Panc1 (cell line): ENCODE measurements at regions not wholly inside any gene's neighbourhood (a gene's known extent, or its start where the extent isn't known, plus 50 kb on each side); places are given as distances from the start of the nearest gene placed in this dataset.
A peak's percentile ranks its signal among the peaks of the same experiment; 100 is the strongest.

Source experiments
- ATAC-seq: fragments of 200-7000 bp; cut with Tn5 transposase; 2 replicates; pipeline ENCODE4 v1.9.1; 2020; ENCODE audit warnings: mild to moderate bottlenecking, moderate library complexity
- BruUV-seq: library from RNA; stranded (reverse); fragments of 400-500 nt; replicated peaks from 2 replicates; lab custom pipeline; 2021; lab: Mats Ljungman, UMichigan
- CTCF ChIA-PET: fragments of 300-600 bp; sonication (Branson Sonifier 250); formaldehyde crosslinking; loops from one replicate; lab custom pipeline; 2022; ENCODE audit warnings: antibody characterized with exemption; lab: Charles Lee
- POLR2A ChIA-PET: fragments of 300-600 bp; sonication (Branson Sonifier 250); formaldehyde crosslinking; loops from one replicate; lab custom pipeline; 2022; ENCODE audit warnings: antibody characterized with exemption; lab: Charles Lee
- DNase-seq: peaks from one replicate; pipeline ENCODE4 v3.0.0-alpha.2; 2010; ENCODE audit warnings: low read depth, low spot score
- H3K27ac ChIP-seq: 2 replicates; pipeline ENCODE4 v1.5.1; 2011; ENCODE audit warnings: mild to moderate bottlenecking, low read length, inconsistent platforms
- H3K27me3 ChIP-seq: fragments of 200-500 bp; sonication (Bioruptor generic); 2 replicates; pipeline ENCODE4 v1.6.0; 2014; ENCODE audit warnings: low read length, inconsistent platforms; ENCODE audit not compliant: control insufficient read depth, insufficient read depth
- H3K36me3 ChIP-seq: fragments of 200-500 bp; sonication (Bioruptor generic); 2 replicates; pipeline ENCODE4 v1.5.1; 2014; ENCODE audit warnings: inconsistent platforms, mild to moderate bottlenecking, low read length, moderate library complexity; ENCODE audit not compliant: control insufficient read depth, insufficient read depth
- H3K4me1 ChIP-seq: 2 replicates; pipeline ENCODE4 v1.5.1; 2011; ENCODE audit warnings: inconsistent platforms, mild to moderate bottlenecking, low read length, moderate library complexity; ENCODE audit not compliant: control insufficient read depth, insufficient read depth
- H3K4me3 ChIP-seq, 2 experiments: 2 replicates each; pipeline ENCODE4 v1.5.1; 2011 to 2012; ENCODE audit warnings: low read depth in 2 of 2, low read length in 2 of 2, mild to moderate bottlenecking in 2 of 2, inconsistent platforms in 1 of 2, moderate library complexity in 1 of 2
- H3K9me3 ChIP-seq: fragments of 200-500 bp; sonication (Bioruptor generic); 2 replicates; pipeline ENCODE4 v1.5.1; 2014; ENCODE audit warnings: low read depth, mild to moderate bottlenecking, inconsistent platforms, low read length, moderate library complexity; ENCODE audit not compliant: control insufficient read depth, insufficient read depth
- CTCF ChIP-seq: fragments of 450-650 bp; IDR thresholded peaks from 2 replicates; pipeline ENCODE4 v1.5.1; 2017; ENCODE audit warnings: mild to moderate bottlenecking
- POLR2AphosphoS5 ChIP-seq: IDR thresholded peaks from 2 replicates; pipeline ENCODE4 v1.6.1; 2012; ENCODE audit warnings: mild to moderate bottlenecking, low read depth, low read length, moderate library complexity
- REST ChIP-seq, 2 experiments: IDR thresholded peaks; 2 replicates each; pipeline ENCODE4 v1.6.1; 2011 to 2012; ENCODE audit warnings: low read depth in 2 of 2, control low read depth in 1 of 2, low read length in 1 of 2, mild to moderate bottlenecking in 1 of 2, moderate library complexity in 1 of 2; ENCODE audit not compliant: insufficient read depth in 1 of 2
- SIN3A ChIP-seq: IDR thresholded peaks from 2 replicates; pipeline ENCODE4 v1.6.1; 2012; ENCODE audit warnings: low read depth, mild to moderate bottlenecking, low read length, moderate library complexity, borderline replicate concordance; ENCODE audit not compliant: insufficient read depth
- TCF7L2 ChIP-seq: IDR thresholded peaks from 2 replicates; pipeline ENCODE4 v1.6.1; 2011; ENCODE audit warnings: mild to moderate bottlenecking, low read depth, low read length, inconsistent platforms
- in situ Hi-C: cut with HindIII; loops from 2 replicates; pipeline ENCODE4 v1.10.0; 2016; ENCODE audit warnings: low sequenced_read_pairs, low pct_unique_long_range_greater_than_20kb
- intact Hi-C: fragments of 100-400 bp; cut with micrococcal nuclease; formaldehyde crosslinking; loops from one replicate; pipeline ENCODE4 v1.10.0; 2022; ENCODE audit not compliant: unreplicated experiment

- peaks cover 4% of the 10 kb centered on the region for H3K4me1 ChIP-seq
- peak overlapping the region; percentile 70; the same call in 1 of the 2 replicates for H3K27ac ChIP-seq
- DNase-seq (no peak), ATAC-seq (no peak)
- no peaks in the 10 kb centered on the region for H3K9me3 ChIP-seq
- no peak overlapping the region for H3K4me3 ChIP-seq
- no peaks in the 10 kb centered on the region for H3K36me3 ChIP-seq
- intact Hi-C loops: no loop called here
- CTCF ChIA-PET: no interaction called here
- no peaks in the 10 kb centered on the region for H3K27me3 ChIP-seq
- TF ChIP-seq SIN3A (no peak), REST (IDR thresholded peaks at IDR 0.05; ENCODE audit: insufficient read depth in 1 of 2, low read depth in 2 of 2, low read length in 1 of 2) (no peak), TCF7L2 (no peak), POLR2AphosphoS5 (no peak), CTCF (no peak)
- in situ Hi-C loops: no loop called here
- POLR2A ChIA-PET: no interaction called here
- no TSS peak for BruUV-seq
These were observed 54.2 kb downstream of the FOXI1 start for GRCh38 chr5:170159947-170160346.

GRCh38 chr5:170161069-170161468 is 55.4 kb downstream of the FOXI1 start:
- peak overlapping the region; percentile 70; the same call in 1 of the 2 replicates for H3K27ac ChIP-seq
- CTCF ChIA-PET: interaction anchor here (0.6 kb wide), 1 partner anchor 181 kb away, joined by 3 read pairs; the partner anchor contains the start of gene INSYN2B
- in situ Hi-C loops: no loop called here
- TF ChIP-seq REST (IDR thresholded peaks at IDR 0.05; ENCODE audit: insufficient read depth in 1 of 2, low read depth in 2 of 2, low read length in 1 of 2): no peak
- no peak for TF ChIP-seq POLR2AphosphoS5
- TF ChIP-seq TCF7L2: no peak
- no peak for TF ChIP-seq CTCF
- no peak for TF ChIP-seq SIN3A
- no peak overlapping the region for H3K4me3 ChIP-seq
- peaks cover 4% of the 10 kb centered on the region for H3K4me1 ChIP-seq
- ATAC-seq (no peak), DNase-seq (no peak)
- H3K27me3 ChIP-seq: no peaks in the 10 kb centered on the region
- no peaks in the 10 kb centered on the region for H3K36me3 ChIP-seq
- intact Hi-C loops: no loop called here
- BruUV-seq: no TSS peak
- POLR2A ChIA-PET: no interaction called here
- no peaks in the 10 kb centered on the region for H3K9me3 ChIP-seq
